Panc1 (cell line): ENCODE measurements at regions not wholly inside any gene's neighbourhood (a gene's known extent, or its start where the extent isn't known, plus 50 kb on each side); places are given as distances from the start of the nearest gene placed in this dataset.

Source experiments
- ATAC-seq: fragments of 200-7000 bp; cut with Tn5 transposase; 2 replicates; pipeline ENCODE4 v1.9.1; 2020; ENCODE audit warnings: mild to moderate bottlenecking, moderate library complexity
- BruUV-seq: library from RNA; stranded (reverse); fragments of 400-500 nt; replicated peaks from 2 replicates; lab custom pipeline; 2021; lab: Mats Ljungman, UMichigan
- CTCF ChIA-PET: fragments of 300-600 bp; sonication (Branson Sonifier 250); formaldehyde crosslinking; loops from one replicate; lab custom pipeline; 2022; ENCODE audit warnings: antibody characterized with exemption; lab: Charles Lee
- POLR2A ChIA-PET: fragments of 300-600 bp; sonication (Branson Sonifier 250); formaldehyde crosslinking; loops from one replicate; lab custom pipeline; 2022; ENCODE audit warnings: antibody characterized with exemption; lab: Charles Lee
- DNase-seq: peaks from one replicate; pipeline ENCODE4 v3.0.0-alpha.2; 2010; ENCODE audit warnings: low read depth, low spot score
- H3K27ac ChIP-seq: 2 replicates; pipeline ENCODE4 v1.5.1; 2011; ENCODE audit warnings: mild to moderate bottlenecking, low read length, inconsistent platforms
- H3K27me3 ChIP-seq: fragments of 200-500 bp; sonication (Bioruptor generic); 2 replicates; pipeline ENCODE4 v1.6.0; 2014; ENCODE audit warnings: low read length, inconsistent platforms; ENCODE audit not compliant: control insufficient read depth, insufficient read depth
- H3K36me3 ChIP-seq: fragments of 200-500 bp; sonication (Bioruptor generic); 2 replicates; pipeline ENCODE4 v1.5.1; 2014; ENCODE audit warnings: inconsistent platforms, mild to moderate bottlenecking, low read length, moderate library complexity; ENCODE audit not compliant: control insufficient read depth, insufficient read depth
- H3K4me1 ChIP-seq: 2 replicates; pipeline ENCODE4 v1.5.1; 2011; ENCODE audit warnings: inconsistent platforms, mild to moderate bottlenecking, low read length, moderate library complexity; ENCODE audit not compliant: control insufficient read depth, insufficient read depth
- H3K4me3 ChIP-seq, 2 experiments: 2 replicates each; pipeline ENCODE4 v1.5.1; 2011 to 2012; ENCODE audit warnings: low read depth in 2 of 2, low read length in 2 of 2, mild to moderate bottlenecking in 2 of 2, inconsistent platforms in 1 of 2, moderate library complexity in 1 of 2
- H3K9me3 ChIP-seq: fragments of 200-500 bp; sonication (Bioruptor generic); 2 replicates; pipeline ENCODE4 v1.5.1; 2014; ENCODE audit warnings: low read depth, mild to moderate bottlenecking, inconsistent platforms, low read length, moderate library complexity; ENCODE audit not compliant: control insufficient read depth, insufficient read depth
- CTCF ChIP-seq: fragments of 450-650 bp; IDR thresholded peaks from 2 replicates; pipeline ENCODE4 v1.5.1; 2017; ENCODE audit warnings: mild to moderate bottlenecking
- POLR2AphosphoS5 ChIP-seq: IDR thresholded peaks from 2 replicates; pipeline ENCODE4 v1.6.1; 2012; ENCODE audit warnings: mild to moderate bottlenecking, low read depth, low read length, moderate library complexity
- SIN3A ChIP-seq: IDR thresholded peaks from 2 replicates; pipeline ENCODE4 v1.6.1; 2012; ENCODE audit warnings: low read depth, mild to moderate bottlenecking, low read length, moderate library complexity, borderline replicate concordance; ENCODE audit not compliant: insufficient read depth
- TCF7L2 ChIP-seq: IDR thresholded peaks from 2 replicates; pipeline ENCODE4 v1.6.1; 2011; ENCODE audit warnings: mild to moderate bottlenecking, low read depth, low read length, inconsistent platforms
- in situ Hi-C: cut with HindIII; loops from 2 replicates; pipeline ENCODE4 v1.10.0; 2016; ENCODE audit warnings: low sequenced_read_pairs, low pct_unique_long_range_greater_than_20kb
- intact Hi-C: fragments of 100-400 bp; cut with micrococcal nuclease; formaldehyde crosslinking; loops from one replicate; pipeline ENCODE4 v1.10.0; 2022; ENCODE audit not compliant: unreplicated experiment
- TF ChIP-seq, protein P1 (sequence below), 2 experiments: IDR thresholded peaks; 2 replicates each; pipeline ENCODE4 v1.6.1; 2011 to 2012; ENCODE audit warnings: low read depth in 2 of 2, control low read depth in 1 of 2, low read length in 1 of 2, mild to moderate bottlenecking in 1 of 2, moderate library complexity in 1 of 2; ENCODE audit not compliant: insufficient read depth in 1 of 2

GRCh38 chr20:23193801-23194384 is 107.8 kb upstream of the CD93 start:
- intact Hi-C loops = no loop called here
- POLR2A ChIA-PET = no interaction called here
- BruUV-seq = no TSS peak
- DNase-seq (no peak), ATAC-seq (no peak)
- CTCF ChIA-PET = no interaction called here
- no peaks in the 10 kb centered on the region for H3K9me3 ChIP-seq
- H3K36me3 ChIP-seq = no peaks in the 10 kb centered on the region
- no peak overlapping the region for H3K4me3 ChIP-seq
- no peaks in the 10 kb centered on the region for H3K4me1 ChIP-seq
- TF ChIP-seq TCF7L2 (no peak), POLR2AphosphoS5 (no peak), CTCF (no peak), SIN3A (no peak)
- TF ChIP-seq, protein P1, sequence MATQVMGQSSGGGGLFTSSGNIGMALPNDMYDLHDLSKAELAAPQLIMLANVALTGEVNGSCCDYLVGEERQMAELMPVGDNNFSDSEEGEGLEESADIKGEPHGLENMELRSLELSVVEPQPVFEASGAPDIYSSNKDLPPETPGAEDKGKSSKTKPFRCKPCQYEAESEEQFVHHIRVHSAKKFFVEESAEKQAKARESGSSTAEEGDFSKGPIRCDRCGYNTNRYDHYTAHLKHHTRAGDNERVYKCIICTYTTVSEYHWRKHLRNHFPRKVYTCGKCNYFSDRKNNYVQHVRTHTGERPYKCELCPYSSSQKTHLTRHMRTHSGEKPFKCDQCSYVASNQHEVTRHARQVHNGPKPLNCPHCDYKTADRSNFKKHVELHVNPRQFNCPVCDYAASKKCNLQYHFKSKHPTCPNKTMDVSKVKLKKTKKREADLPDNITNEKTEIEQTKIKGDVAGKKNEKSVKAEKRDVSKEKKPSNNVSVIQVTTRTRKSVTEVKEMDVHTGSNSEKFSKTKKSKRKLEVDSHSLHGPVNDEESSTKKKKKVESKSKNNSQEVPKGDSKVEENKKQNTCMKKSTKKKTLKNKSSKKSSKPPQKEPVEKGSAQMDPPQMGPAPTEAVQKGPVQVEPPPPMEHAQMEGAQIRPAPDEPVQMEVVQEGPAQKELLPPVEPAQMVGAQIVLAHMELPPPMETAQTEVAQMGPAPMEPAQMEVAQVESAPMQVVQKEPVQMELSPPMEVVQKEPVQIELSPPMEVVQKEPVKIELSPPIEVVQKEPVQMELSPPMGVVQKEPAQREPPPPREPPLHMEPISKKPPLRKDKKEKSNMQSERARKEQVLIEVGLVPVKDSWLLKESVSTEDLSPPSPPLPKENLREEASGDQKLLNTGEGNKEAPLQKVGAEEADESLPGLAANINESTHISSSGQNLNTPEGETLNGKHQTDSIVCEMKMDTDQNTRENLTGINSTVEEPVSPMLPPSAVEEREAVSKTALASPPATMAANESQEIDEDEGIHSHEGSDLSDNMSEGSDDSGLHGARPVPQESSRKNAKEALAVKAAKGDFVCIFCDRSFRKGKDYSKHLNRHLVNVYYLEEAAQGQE (IDR thresholded peaks at IDR 0.05; ENCODE audit: insufficient read depth in 1 of 2, low read depth in 2 of 2, low read length in 1 of 2) = no peak
- no peak overlapping the region for H3K27ac ChIP-seq
- H3K27me3 ChIP-seq = no peaks in the 10 kb centered on the region
- in situ Hi-C loops = no loop called here

GRCh38 chr20:23192469-23192868 is 106.3 kb upstream of the CD93 start:
- in situ Hi-C loops = no loop called here
- H3K27me3 ChIP-seq = no peaks in the 10 kb centered on the region
- ChIA-PET CTCF (no interaction called here), POLR2A (no interaction called here)
- no peak for ATAC-seq
- no peak overlapping the region for H3K27ac ChIP-seq
- H3K4me3 ChIP-seq = no peak overlapping the region
- intact Hi-C loops = no loop called here
- no peaks in the 10 kb centered on the region for H3K9me3 ChIP-seq
- BruUV-seq = no TSS peak
- no peaks in the 10 kb centered on the region for H3K4me1 ChIP-seq
- no peaks in the 10 kb centered on the region for H3K36me3 ChIP-seq
- no peak for TF ChIP-seq TCF7L2
- TF ChIP-seq POLR2AphosphoS5 = no peak
- TF ChIP-seq, protein P1 (IDR thresholded peaks at IDR 0.05; ENCODE audit: insufficient read depth in 1 of 2, low read depth in 2 of 2, low read length in 1 of 2) = no peak
- no peak for TF ChIP-seq CTCF
- DNase-seq = no peak
